ENCODE measurements at regions not wholly inside any gene's neighbourhood (a gene's known extent, or its start where the extent isn't known, plus 50 kb on each side); places are given as distances from the start of the nearest gene placed in this dataset.

DNA sequence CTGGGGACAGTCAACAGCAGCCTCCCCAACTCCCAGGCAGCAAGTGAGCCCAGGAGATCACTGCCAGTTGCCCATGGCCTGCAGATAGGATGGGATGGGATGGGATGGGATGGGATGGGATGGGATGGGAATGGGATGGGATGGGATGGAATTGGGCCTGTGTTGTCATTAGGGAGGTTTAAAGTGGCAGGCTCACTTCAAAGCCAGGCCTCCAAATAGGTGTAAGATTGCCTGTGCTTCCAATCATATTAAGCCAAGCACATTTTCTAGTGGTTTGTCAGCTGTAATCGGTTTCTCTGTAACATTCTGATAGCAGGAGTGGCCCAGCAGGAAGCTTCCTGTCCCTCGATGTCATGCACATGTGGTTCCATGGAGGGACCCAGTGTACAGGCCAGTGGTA lies 82.7 kb upstream of the NXT1 start:
- TF ChIP-seq YY1 (IDR thresholded peaks at IDR 0.05; ENCODE audit: insufficient read depth, insufficient read length) (no peak), ZNF274 (IDR thresholded peaks at IDR 0.05; ENCODE audit: low read depth, low read length) (no peak)
